ENCODE measurements at regions not wholly inside any gene's neighbourhood (a gene's known extent, or its start where the extent isn't known, plus 50 kb on each side); places are given as distances from the start of the nearest gene placed in this dataset.

GRCh38 chr6:139426795-139427194 is 52.3 kb upstream of the CITED2 start:
- TF ChIP-seq POLR2A (IDR thresholded peaks at IDR 0.05), result no peak
- TF ChIP-seq CTCF (IDR thresholded peaks at IDR 0.05), result no peak
